Tibial artery (tissue), 4 donors: ENCODE measurements at regions not wholly inside any gene's neighbourhood (a gene's known extent, or its start where the extent isn't known, plus 50 kb on each side); places are given as distances from the start of the nearest gene placed in this dataset.

Experiments used
- DNase-seq, 2 donors: peaks; one replicate each; pipeline ENCODE4 v3.0.0-alpha.2; 2019
- H3K27ac ChIP-seq, 2 donors: fragments of 200-600 bp; sonication (generic) in 1 of 2; 1 replicate in 1 of 2; 2 replicates in 1 of 2; pipeline ENCODE4 v1.5.1; 2018 to 2019; ENCODE audit warnings: mild to moderate bottlenecking in 1 of 2
- H3K27me3 ChIP-seq, 2 donors: fragments of 200-600 bp; sonication (generic) in 1 of 2; one replicate each; pipeline versions ENCODE4 v1.5.1 to v1.6.0; 2016 to 2019
- H3K36me3 ChIP-seq, 3 donors: fragments of 200-600 bp; sonication (generic) in 2 of 3; one replicate each; pipeline ENCODE4 v1.5.1; 2016 to 2019; ENCODE audit warnings: mild to moderate bottlenecking in 2 of 3
- H3K4me1 ChIP-seq, 4 donors: fragments of 200-600 bp; sonication (generic) in 2 of 4; 1 replicate in 3 of 4; 2 replicates in 1 of 4; pipeline ENCODE4 v1.5.1; 2016 to 2019
- H3K4me3 ChIP-seq, 2 donors: fragments of 200-600 bp; sonication (generic) in 1 of 2; 1 replicate in 1 of 2; 2 replicates in 1 of 2; pipeline ENCODE4 v1.5.1; 2018 to 2019; ENCODE audit warnings: mild to moderate bottlenecking in 2 of 2
- H3K9me3 ChIP-seq, 3 donors: fragments of 200-600 bp; sonication (generic) in 1 of 3; one replicate each; pipeline ENCODE4 v1.5.1; 2016 to 2019
- intact Hi-C: fragments of 100-400 bp; cut with DNase I; formaldehyde crosslinking; loops from one replicate; pipeline ENCODE4 v1.15.0; 2023; ENCODE audit warnings: low total_unique reads
- TF ChIP-seq, protein P1 (sequence below), 2 experiments: fragments of 200-600 bp in 1 of 2; fragments of 450-650 bp in 1 of 2; IDR thresholded peaks; one replicate each; pipeline ENCODE4 v1.5.1; 2017 to 2019; ENCODE audit warnings: antibody characterized with exemption in 2 of 2, mild to moderate bottlenecking in 1 of 2, moderate library complexity in 1 of 2

DNA sequence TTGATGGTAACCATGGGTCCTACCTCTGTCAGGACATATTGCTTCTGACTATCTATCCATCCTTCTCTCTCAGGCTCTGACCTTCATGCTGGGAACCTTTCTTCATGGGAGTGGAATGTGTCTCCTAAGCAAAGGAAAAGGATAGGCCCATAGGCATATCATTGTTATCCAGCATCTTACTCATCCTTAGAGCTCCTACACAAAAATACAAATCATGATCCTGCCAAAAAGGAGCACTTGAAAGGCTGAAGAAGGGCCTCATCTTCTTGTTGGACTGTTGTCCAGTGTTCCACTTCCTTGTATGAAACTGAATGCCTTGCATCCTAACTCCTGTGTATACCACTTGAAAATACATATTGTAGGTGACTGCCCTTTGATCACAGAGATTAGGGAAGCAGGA lies 96.1 kb upstream of the SOX2 start:
- Histone ChIP-seq H3K27ac (no peak overlapping the region), H3K4me3 (no peak overlapping the region), H3K9me3 (no peaks in the 10 kb centered on the region), H3K36me3 (no peaks in the 10 kb centered on the region), H3K27me3 (no peaks in the 10 kb centered on the region), H3K4me1 (no peaks in the 10 kb centered on the region)
- intact Hi-C loops = no loop called here
- TF ChIP-seq, protein P1, sequence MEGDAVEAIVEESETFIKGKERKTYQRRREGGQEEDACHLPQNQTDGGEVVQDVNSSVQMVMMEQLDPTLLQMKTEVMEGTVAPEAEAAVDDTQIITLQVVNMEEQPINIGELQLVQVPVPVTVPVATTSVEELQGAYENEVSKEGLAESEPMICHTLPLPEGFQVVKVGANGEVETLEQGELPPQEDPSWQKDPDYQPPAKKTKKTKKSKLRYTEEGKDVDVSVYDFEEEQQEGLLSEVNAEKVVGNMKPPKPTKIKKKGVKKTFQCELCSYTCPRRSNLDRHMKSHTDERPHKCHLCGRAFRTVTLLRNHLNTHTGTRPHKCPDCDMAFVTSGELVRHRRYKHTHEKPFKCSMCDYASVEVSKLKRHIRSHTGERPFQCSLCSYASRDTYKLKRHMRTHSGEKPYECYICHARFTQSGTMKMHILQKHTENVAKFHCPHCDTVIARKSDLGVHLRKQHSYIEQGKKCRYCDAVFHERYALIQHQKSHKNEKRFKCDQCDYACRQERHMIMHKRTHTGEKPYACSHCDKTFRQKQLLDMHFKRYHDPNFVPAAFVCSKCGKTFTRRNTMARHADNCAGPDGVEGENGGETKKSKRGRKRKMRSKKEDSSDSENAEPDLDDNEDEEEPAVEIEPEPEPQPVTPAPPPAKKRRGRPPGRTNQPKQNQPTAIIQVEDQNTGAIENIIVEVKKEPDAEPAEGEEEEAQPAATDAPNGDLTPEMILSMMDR (IDR thresholded peaks at IDR 0.05) = no peak
- no peak for DNase-seq

GRCh38 chr3:181614878-181615277 lies 96.8 kb upstream of the SOX2 start:
- Histone ChIP-seq H3K27ac (no peak overlapping the region), H3K4me1 (no peaks in the 10 kb centered on the region), H3K4me3 (no peak overlapping the region), H3K27me3 (no peaks in the 10 kb centered on the region), H3K9me3 (no peaks in the 10 kb centered on the region), H3K36me3 (no peaks in the 10 kb centered on the region)
- intact Hi-C loops = no loop called here
- DNase-seq = no peak
- TF ChIP-seq, protein P1 (IDR thresholded peaks at IDR 0.05) = no peak

GRCh38 chr3:181613813-181614212 lies 97.9 kb upstream of the SOX2 start:
- intact Hi-C loops = no loop called here
- Histone ChIP-seq H3K27ac (no peak overlapping the region), H3K4me3 (no peak overlapping the region), H3K9me3 (no peaks in the 10 kb centered on the region), H3K36me3 (no peaks in the 10 kb centered on the region), H3K27me3 (no peaks in the 10 kb centered on the region), H3K4me1 (no peaks in the 10 kb centered on the region)
- no peak for DNase-seq
- TF ChIP-seq, protein P1 (IDR thresholded peaks at IDR 0.05) = no peak

DNA sequence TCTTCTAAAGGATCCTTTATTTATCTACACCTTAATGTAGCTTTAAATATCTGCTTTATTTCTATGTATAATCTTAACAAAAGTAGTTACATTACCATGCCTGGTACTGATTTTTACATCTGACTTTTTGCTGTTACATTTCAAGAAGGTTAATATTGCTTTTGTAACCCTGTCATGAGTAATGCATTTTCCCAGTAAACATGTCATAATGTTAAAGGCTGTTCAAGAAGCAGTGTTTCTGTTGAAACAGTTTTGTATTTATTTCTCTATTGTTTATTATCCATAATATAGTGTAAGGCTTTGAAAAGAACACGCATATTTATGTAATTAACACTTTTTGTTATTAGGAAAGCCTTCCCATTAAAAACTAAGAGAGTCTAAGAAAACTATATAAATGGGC lies 98.5 kb upstream of the SOX2 start:
- intact Hi-C loops = no loop called here
- TF ChIP-seq, protein P1 (IDR thresholded peaks at IDR 0.05) = no peak
- no peak for DNase-seq
- Histone ChIP-seq H3K36me3 (no peaks in the 10 kb centered on the region), H3K4me3 (no peak overlapping the region), H3K4me1 (no peaks in the 10 kb centered on the region), H3K27me3 (no peaks in the 10 kb centered on the region), H3K27ac (no peak overlapping the region), H3K9me3 (no peaks in the 10 kb centered on the region)

DNA sequence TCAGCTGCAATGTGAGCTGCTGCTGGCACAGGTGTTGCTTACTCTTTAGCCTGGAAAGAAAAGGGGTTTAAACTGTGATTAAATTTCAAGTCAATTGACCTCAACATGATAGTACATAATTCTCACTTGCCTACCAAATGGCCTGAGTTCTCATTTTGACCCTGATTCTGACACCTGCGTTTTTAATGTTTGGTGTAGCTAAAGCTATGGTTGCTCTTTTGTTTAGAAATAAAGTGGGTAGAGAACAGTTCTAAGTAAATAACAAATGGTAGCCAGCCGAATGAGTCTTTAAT lies 100.8 kb upstream of the SOX2 start:
- TF ChIP-seq, protein P1 (IDR thresholded peaks at IDR 0.05) = no peak
- DNase-seq = no peak
- Histone ChIP-seq H3K27me3 (no peaks in the 10 kb centered on the region), H3K9me3 (no peaks in the 10 kb centered on the region), H3K4me1 (no peaks in the 10 kb centered on the region), H3K27ac (no peak overlapping the region), H3K4me3 (no peak overlapping the region), H3K36me3 (no peaks in the 10 kb centered on the region)
- intact Hi-C loops = no loop called here
